H54 (cell line): ENCODE measurements at regions not wholly inside any gene's neighbourhood (a gene's known extent, or its start where the extent isn't known, plus 50 kb on each side); places are given as distances from the start of the nearest gene placed in this dataset.

Experiments used
- DNase-seq: peaks from one replicate; pipeline ENCODE4 v3.0.0; 2011; ENCODE audit warnings: low spot score, mixed read lengths; ENCODE audit not compliant: insufficient read length
- FAIRE-seq: peaks from 3 replicates; lab custom pipeline; 2011; peaks lifted over from hg19 to GRCh38; lab: Jason Lieb, UNC
- POLR2A ChIP-seq: IDR thresholded peaks from 2 replicates; pipeline ENCODE4 v1.6.1; 2011; ENCODE audit warnings: low read depth, mild to moderate bottlenecking, low read length

GRCh38 chr2:107266555-107266954, 380.6 kb upstream of the ST6GAL2 start:
- DNase-seq (no peak), FAIRE-seq (no peak)
- no peak for TF ChIP-seq POLR2A

- no peak for TF ChIP-seq POLR2A
- no peak for FAIRE-seq
Measured at GRCh38 chr2:107267086-107267485, 381.1 kb upstream of the ST6GAL2 start.

GRCh38 chr2:107276034-107276433, 390.1 kb upstream of the ST6GAL2 start:
- FAIRE-seq (no peak), DNase-seq (no peak)
- TF ChIP-seq POLR2A, result no peak

More at GRCh38 chr2:107267086-107267485, 381.1 kb upstream of the ST6GAL2 start:
- DNase-seq, result no peak

GRCh38 chr2:107278672-107279071, 392.7 kb upstream of the ST6GAL2 start:
- FAIRE-seq (no peak), DNase-seq (no peak)
- TF ChIP-seq POLR2A, result no peak

- no peak for DNase-seq
- TF ChIP-seq POLR2A, result no peak
- no peak for FAIRE-seq
Measured at GRCh38 chr2:107281637-107282036, 395.7 kb upstream of the ST6GAL2 start.

GRCh38 chr2:107282135-107282534, 396.2 kb upstream of the ST6GAL2 start:
- DNase-seq (no peak), FAIRE-seq (no peak)
- TF ChIP-seq POLR2A, result no peak

- FAIRE-seq (no peak), DNase-seq (no peak)
- TF ChIP-seq POLR2A, result no peak
Measured at GRCh38 chr2:107285621-107286299, 399.8 kb upstream of the ST6GAL2 start.

GRCh38 chr2:107290041-107290440, 404.1 kb upstream of the ST6GAL2 start:
- no peak for FAIRE-seq
- DNase-seq, result no peak
- TF ChIP-seq POLR2A, result no peak

GRCh38 chr2:107303964-107304363, 418.0 kb upstream of the ST6GAL2 start:
- TF ChIP-seq POLR2A, result no peak
- FAIRE-seq, result no peak
- no peak for DNase-seq

GRCh38 chr2:107305966-107306365, 420.0 kb upstream of the ST6GAL2 start:
- DNase-seq, result no peak
- no peak for TF ChIP-seq POLR2A
- no peak for FAIRE-seq

GRCh38 chr2:107306881-107307280, 420.9 kb upstream of the ST6GAL2 start:
- DNase-seq, result no peak
- FAIRE-seq, result no peak
- TF ChIP-seq POLR2A, result no peak

GRCh38 chr2:107308835-107309234, 422.9 kb upstream of the ST6GAL2 start:
- no peak for TF ChIP-seq POLR2A
- no peak for DNase-seq
- FAIRE-seq, result no peak

- TF ChIP-seq POLR2A, result no peak
- no peak for FAIRE-seq
Measured at GRCh38 chr2:107312240-107312639, 426.3 kb upstream of the ST6GAL2 start.

GRCh38 chr2:107313316-107313715, 427.3 kb upstream of the ST6GAL2 start:
- no peak for FAIRE-seq
- no peak for TF ChIP-seq POLR2A

More at GRCh38 chr2:107312240-107312639, 426.3 kb upstream of the ST6GAL2 start:
- DNase-seq, result no peak

GRCh38 chr2:107320881-107321280, 434.9 kb upstream of the ST6GAL2 start:
- DNase-seq, result no peak
- no peak for FAIRE-seq
- no peak for TF ChIP-seq POLR2A

More at GRCh38 chr2:107313316-107313715, 427.3 kb upstream of the ST6GAL2 start:
- no peak for DNase-seq
